ENCODE measurements at regions not wholly inside any gene's neighbourhood (a gene's known extent, or its start where the extent isn't known, plus 50 kb on each side); places are given as distances from the start of the nearest gene placed in this dataset.
"Not testable (repeated sequence)": the region's sequence is repeated elsewhere in the genome, so short reads cannot be mapped to it uniquely, and the experiment has no call there.

DNA sequence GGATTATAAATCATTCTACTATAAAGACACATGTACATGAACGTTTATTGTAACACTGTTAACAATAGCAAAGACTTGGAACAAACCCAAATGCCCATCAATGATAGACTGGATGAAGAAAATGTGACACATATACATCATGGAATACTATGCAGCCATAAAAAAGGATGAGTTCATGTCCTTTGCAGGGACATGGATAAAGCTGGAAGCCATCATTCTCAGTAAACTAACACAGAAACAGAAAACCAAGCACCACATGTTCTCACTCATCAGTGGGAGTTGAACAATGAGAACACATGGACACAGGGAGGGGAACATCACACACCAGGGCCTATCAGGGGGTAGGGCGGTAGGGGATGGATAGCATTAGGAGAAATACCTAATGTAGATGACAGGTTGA, 202.7 kb downstream of the ENC1 start:
- not testable (repeated sequence) for TF ChIP-seq EP300 (IDR thresholded peaks at IDR 0.05; ENCODE audit: borderline replicate concordance in 1 of 2, control insufficient read depth in 1 of 2, low read depth in 2 of 2, low read length in 2 of 2); ZNF274 (IDR thresholded peaks at IDR 0.05; ENCODE audit: insufficient read depth, insufficient read length); YY1 (IDR thresholded peaks at IDR 0.05; ENCODE audit: low read depth, low read length); ASH2L (IDR thresholded peaks at IDR 0.05; ENCODE audit: borderline replicate concordance, low read depth); CTCF (IDR thresholded peaks at IDR 0.05 in 2 of 3, conservative IDR thresholded peaks at IDR 0.05 in 1 of 3; ENCODE audit: control insufficient read depth in 2 of 3, extremely low read depth in 1 of 3, insufficient read depth in 1 of 3, low read depth in 3 of 3, low read length in 3 of 3); POLR2AphosphoS5 (IDR thresholded peaks at IDR 0.05; ENCODE audit: low read length)
